Fibroblast of mammary gland (primary cell): ENCODE measurements at regions not wholly inside any gene's neighbourhood (a gene's known extent, or its start where the extent isn't known, plus 50 kb on each side); places are given as distances from the start of the nearest gene placed in this dataset.

Experiments used
- DNase-seq: peaks from one replicate; pipeline ENCODE4 v3.0.0-alpha.2; 2010; ENCODE audit warnings: low read depth
- H3K4me3 ChIP-seq: 2 replicates; pipeline ENCODE4 v1.5.1; 2011; ENCODE audit warnings: low read depth, mild to moderate bottlenecking, low read length, moderate library complexity; ENCODE audit not compliant: control insufficient read depth
- TF ChIP-seq, protein P1 (sequence below): conservative IDR thresholded peaks from 2 replicates; pipeline ENCODE4 v1.5.1; 2011; ENCODE audit warnings: low read depth, low read length, inconsistent platforms; ENCODE audit not compliant: control insufficient read depth, insufficient read depth

DNA sequence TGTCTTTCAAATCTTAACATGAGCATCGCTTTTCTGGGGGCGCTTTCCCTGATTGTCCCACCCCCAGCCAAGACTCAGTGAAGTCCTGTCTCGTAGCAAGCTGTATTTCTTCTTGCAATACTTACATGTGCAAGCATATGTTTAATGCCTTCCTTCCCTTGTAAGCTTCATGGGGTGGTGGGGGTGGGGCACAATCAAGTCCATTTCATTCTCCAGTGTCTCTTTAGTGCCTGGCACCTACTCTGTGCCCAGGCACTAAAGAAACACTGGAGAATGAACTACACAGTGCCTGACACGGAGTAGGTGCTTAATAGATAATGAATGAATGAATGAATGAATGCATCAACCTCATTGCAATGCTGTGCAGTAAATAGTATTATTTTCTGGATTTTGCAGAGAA lies 143.1 kb downstream of the PLPP3 start:
- TF ChIP-seq, protein P1, sequence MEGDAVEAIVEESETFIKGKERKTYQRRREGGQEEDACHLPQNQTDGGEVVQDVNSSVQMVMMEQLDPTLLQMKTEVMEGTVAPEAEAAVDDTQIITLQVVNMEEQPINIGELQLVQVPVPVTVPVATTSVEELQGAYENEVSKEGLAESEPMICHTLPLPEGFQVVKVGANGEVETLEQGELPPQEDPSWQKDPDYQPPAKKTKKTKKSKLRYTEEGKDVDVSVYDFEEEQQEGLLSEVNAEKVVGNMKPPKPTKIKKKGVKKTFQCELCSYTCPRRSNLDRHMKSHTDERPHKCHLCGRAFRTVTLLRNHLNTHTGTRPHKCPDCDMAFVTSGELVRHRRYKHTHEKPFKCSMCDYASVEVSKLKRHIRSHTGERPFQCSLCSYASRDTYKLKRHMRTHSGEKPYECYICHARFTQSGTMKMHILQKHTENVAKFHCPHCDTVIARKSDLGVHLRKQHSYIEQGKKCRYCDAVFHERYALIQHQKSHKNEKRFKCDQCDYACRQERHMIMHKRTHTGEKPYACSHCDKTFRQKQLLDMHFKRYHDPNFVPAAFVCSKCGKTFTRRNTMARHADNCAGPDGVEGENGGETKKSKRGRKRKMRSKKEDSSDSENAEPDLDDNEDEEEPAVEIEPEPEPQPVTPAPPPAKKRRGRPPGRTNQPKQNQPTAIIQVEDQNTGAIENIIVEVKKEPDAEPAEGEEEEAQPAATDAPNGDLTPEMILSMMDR, result no peak
- no peak for DNase-seq
- H3K4me3 ChIP-seq, result no peak overlapping the region

DNA sequence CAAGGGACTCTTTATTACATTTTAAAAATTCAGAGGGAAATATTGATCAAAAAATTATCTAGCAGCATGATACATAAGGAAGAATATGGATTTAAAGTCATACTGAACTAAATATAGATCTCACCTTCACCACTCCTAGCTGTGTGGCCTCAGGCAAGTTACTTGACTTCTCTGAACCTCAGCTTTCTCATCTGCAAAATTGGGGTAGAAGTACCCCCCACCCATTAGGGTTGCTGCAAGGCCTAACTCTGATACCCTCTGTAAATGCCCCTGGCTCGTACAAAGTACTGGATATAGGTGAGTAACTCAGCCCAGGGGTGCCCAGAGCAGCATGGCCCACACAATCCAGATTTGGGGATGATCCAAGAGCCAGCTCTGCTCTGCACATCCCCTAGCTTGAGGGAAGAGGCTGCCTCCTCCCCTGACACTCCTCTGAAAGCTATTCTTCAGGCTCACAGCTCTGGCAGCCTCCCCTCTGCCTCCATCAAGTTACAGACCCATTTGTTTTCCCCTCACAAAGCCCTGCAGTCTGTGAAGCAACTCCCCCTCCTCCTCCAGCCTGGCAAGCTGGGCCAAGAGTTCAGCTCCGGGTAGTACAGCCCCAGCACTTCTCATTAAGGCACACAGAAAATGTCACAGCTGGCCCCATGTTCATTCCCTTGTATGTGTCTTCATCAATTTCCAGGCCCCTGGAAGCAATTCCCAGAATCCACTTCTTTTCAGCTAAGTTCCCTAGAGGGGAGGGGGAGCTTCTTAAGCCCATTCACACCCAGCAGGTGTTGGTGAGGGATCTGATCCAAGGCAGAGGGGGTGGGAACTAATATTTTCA lies 143.7 kb downstream of the PLPP3 start:
- TF ChIP-seq, protein P1, result no peak
- H3K4me3 ChIP-seq, result no peak overlapping the region
- DNase-seq, result no peak

DNA sequence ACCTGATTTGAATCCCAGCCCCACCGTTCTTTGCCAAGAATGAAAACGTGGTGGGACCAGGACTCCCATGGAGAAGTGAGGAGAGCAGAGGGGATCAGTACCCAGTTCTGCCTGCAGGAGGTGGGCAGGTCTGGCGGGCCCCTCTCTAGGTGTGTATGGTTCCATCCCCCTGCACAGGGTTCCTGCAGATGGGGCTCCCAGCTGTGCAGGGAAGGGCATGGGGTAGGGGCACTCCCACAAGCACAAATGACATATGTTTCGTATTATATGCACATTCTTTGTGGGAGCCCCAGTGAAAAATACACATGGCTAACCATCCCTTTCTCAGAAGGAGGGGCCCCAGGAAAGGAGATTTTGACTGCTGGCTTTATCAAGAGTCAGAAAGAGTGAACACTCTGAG lies 144.6 kb downstream of the PLPP3 start:
- TF ChIP-seq, protein P1, result no peak
- DNase-seq, result no peak
- no peak overlapping the region for H3K4me3 ChIP-seq

DNA sequence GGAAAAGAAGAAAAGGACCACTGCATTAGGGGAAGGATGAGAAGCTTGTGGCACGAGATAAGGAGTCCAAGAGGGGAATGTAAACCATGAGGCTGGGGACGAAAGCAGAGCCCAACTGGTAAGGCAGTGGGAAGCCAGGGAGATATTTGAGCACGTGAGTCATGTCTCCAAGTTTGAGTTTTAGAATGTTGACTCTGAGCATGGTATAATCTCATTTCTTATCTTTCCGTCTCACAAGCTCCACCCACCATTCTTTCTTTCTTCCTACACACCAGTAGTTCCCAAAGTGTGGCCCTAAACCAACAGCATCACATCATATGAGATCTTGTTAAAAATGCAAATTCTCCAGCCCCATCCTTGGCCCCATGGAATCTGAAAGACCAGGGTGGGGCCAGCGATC lies 145.3 kb downstream of the PLPP3 start:
- TF ChIP-seq, protein P1, result no peak
- H3K4me3 ChIP-seq, result no peak overlapping the region

DNA sequence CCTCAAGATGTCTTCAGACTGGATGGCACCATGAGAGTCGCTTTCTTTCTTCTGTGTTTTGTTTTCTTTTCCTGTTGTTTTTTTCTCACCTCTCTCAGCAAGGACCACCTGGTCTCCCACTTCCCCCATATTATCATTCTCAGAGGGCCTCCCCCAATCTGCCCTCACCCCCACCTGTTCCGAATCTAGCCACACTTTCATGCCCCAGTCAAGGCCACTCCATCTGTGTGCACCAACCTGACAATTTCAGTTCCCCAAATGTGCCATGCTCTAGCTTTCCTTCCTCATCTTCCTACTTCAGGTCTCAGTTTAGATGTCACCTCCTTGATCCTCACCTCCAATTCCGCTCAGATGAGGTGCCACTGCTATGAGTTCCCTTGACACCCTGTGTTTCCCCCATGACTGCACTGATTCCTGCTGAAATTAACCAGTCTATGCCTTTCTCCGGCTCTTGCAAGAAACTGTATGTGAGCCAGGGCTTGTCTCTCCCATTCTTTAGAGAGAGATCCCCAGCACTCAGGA lies 146.2 kb downstream of the PLPP3 start:
- TF ChIP-seq, protein P1, result no peak
- DNase-seq, result no peak

More for the DNA sequence above, 145.3 kb downstream of the PLPP3 start:
- no peak for DNase-seq

DNA sequence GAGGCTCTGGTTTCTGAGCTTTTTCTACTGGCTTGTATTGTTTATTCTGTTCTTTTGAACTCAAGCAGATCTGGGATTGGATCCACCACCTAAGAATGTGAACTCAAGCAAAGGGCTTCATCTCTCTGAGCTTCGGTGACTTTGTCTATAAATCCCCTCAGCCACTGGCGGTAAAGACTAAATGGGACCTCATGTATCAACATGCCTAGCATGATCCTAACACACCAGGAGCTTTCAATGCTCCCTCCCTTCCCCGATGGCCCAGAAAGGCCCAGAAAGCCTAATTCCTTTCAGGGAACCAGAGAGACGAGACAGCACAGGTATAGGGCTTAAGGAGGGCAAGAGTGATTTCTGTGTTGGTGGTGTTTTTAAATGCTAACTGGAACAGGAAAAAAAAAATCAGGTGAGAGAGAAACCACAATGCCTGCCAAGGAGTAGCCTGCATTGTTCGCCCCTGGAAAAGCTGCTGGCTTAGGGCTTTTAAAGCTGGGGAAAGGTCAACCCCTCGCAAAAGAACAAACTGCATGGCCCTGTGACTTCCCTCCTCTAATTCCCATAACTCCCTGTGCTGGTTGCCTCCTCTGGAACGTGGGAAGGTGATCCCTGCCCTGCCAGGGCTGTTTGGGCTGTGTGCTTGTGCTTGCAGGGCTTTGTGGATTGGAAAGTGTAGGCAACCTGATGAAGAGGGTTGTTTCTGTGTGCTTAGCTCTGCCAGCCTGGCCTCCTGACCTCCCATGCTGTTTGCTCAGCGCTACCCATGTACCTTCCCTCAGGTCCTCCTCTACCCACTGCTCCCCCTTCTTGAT lies 147.0 kb downstream of the PLPP3 start:
- no peak overlapping the region for H3K4me3 ChIP-seq
- DNase-seq, result no peak
- TF ChIP-seq, protein P1, result no peak

More for the DNA sequence above, 146.2 kb downstream of the PLPP3 start:
- no peak overlapping the region for H3K4me3 ChIP-seq
